K562 (cell line): ENCODE measurements at regions not wholly inside any gene's neighbourhood (a gene's known extent, or its start where the extent isn't known, plus 50 kb on each side); places are given as distances from the start of the nearest gene placed in this dataset.

ENCODE experiments used
- ATF6 ChIP-seq: sonication (generic); formaldehyde crosslinking; IDR thresholded peaks from 2 replicates; pipeline ENCODE4 v1.4.0; 2020; ENCODE audit warnings: mild to moderate bottlenecking, missing genetic modification reagents
- CHD1 ChIP-seq: fragments of 200-600 bp; sonication (generic); IDR thresholded peaks from one replicate; pipeline ENCODE4 v1.6.1; 2012; ENCODE audit warnings: mild to moderate bottlenecking, moderate library complexity, low read length, inconsistent platforms
- CHD7 ChIP-seq: fragments of 200-600 bp; sonication (generic); IDR thresholded peaks from one replicate; pipeline ENCODE4 v1.6.1; 2012; ENCODE audit warnings: mild to moderate bottlenecking, low read depth, low read length, inconsistent platforms
- DMBX1 ChIP-seq: fragments of 250-450 bp; sonication (Bioruptor Pico); IDR thresholded peaks from 2 replicates; pipeline ENCODE4 v1.8.0; 2022; ENCODE audit warnings: inconsistent platforms, mild to moderate bottlenecking, moderate library complexity, borderline replicate concordance
- ETV5 ChIP-seq: sonication (generic); formaldehyde crosslinking; IDR thresholded peaks from 2 replicates; pipeline ENCODE4 v1.4.0; 2020; ENCODE audit warnings: low read depth, mild to moderate bottlenecking, missing genetic modification reagents
- FOXM1 ChIP-seq, 2 experiments: fragments of 450-650 bp in 1 of 2; sonication (generic) in 1 of 2; formaldehyde crosslinking in 1 of 2; IDR thresholded peaks; 2 replicates each; pipeline versions ENCODE4 v1.6.1 to v1.9.0; 2017 to 2022; ENCODE audit warnings: low read depth in 2 of 2, mild to moderate bottlenecking in 2 of 2, missing genetic modification reagents in 1 of 2, moderate library complexity in 1 of 2
- HCFC1 ChIP-seq: IDR thresholded peaks from 2 replicates; pipeline ENCODE4 v1.6.1; 2012; ENCODE audit warnings: low read depth, low read length, improper control_type of control experiment
- HINFP ChIP-seq: fragments of 450-650 bp; conservative IDR thresholded peaks from 2 replicates; pipeline ENCODE4 v1.6.1; 2016; ENCODE audit warnings: missing genetic modification characterization, low read depth, mild to moderate bottlenecking, control low read depth, missing compliant biosample characterization
- SMARCA5 ChIP-seq: fragments of 450-650 bp; IDR thresholded peaks from 2 replicates; pipeline ENCODE4 v1.6.1; 2016
- ZNF511 ChIP-seq: sonication (generic); formaldehyde crosslinking; IDR thresholded peaks from 2 replicates; pipeline ENCODE4 v1.8.0; 2022; ENCODE audit warnings: mild to moderate bottlenecking, missing genetic modification reagents

DNA sequence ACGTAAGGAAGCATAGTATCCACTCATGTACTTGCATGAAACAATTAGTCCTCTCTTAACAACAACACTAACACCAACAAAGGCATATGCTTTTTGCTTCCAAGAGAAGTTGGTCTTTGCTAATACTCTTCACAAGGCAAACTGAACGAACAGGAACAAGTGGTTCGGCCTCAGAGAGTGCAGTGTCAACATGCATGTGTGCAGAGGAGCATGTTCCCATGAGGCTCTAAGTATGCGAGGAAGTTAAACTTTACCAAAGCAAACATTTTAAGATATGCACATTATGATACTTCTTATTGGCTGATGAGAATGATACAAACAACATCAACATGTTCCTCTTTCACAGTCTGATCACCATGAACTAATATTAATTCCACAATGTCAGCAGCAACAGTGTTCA lies 285.3 kb upstream of the IRX5 start (continued):
- TF ChIP-seq CHD7 (no peak), FOXM1 (IDR thresholded peaks at IDR 0.05; ENCODE audit: low read depth) (no peak), FOXM1 (CRISPR knock-in tag; IDR thresholded peaks at IDR 0.05; ENCODE audit: low read depth) (no peak), ZNF511 (CRISPR knock-in tag) (no peak), CHD1 (no peak), HCFC1 (no peak), DMBX1 (no peak), ATF6 (CRISPR knock-in tag) (no peak), SMARCA5 (no peak), HINFP (tag) (no peak), ETV5 (no peak)
